SK-N-SH (cell line): ENCODE measurements at regions not wholly inside any gene's neighbourhood (a gene's known extent, or its start where the extent isn't known, plus 50 kb on each side); places are given as distances from the start of the nearest gene placed in this dataset.

Experiments used
- CTCF ChIA-PET: fragments of 300-600, 350-600 bp; formaldehyde crosslinking; extraction: SDS; loops from one replicate; lab custom pipeline; 2021; lab: Yijun Ruan, JAX
- POLR2A ChIA-PET: fragments of 350-600 bp; sonication (Branson Sonifier 250); formaldehyde crosslinking; extraction: SDS; loops from one replicate; lab custom pipeline; 2020; ENCODE audit warnings: antibody characterized with exemption, inconsistent platforms; lab: Yijun Ruan, JAX
- DNase-seq: peaks from one replicate; pipeline ENCODE4 v3.0.0; 2012
- H2AFZ ChIP-seq: fragments of 200-600 bp; sonication (generic); 2 replicates; pipeline ENCODE4 v1.8.1; 2016; ENCODE audit warnings: antibody characterized with exemption, mild to moderate bottlenecking, low read depth
- H3F3A ChIP-seq: fragments of 200-600 bp; sonication (generic); replicated peaks from 2 replicates; pipeline ENCODE3; 2016; ENCODE audit warnings: antibody characterized with exemption, mild to moderate bottlenecking; ENCODE audit not compliant: insufficient read depth
- H3K27ac ChIP-seq, 2 experiments: fragments of 200-500 bp in 1 of 2; fragments of 200-600 bp in 1 of 2; sonication (Bioruptor generic) in 1 of 2; sonication (generic), shearing (Covaris generic) in 1 of 2; 2 replicates each; pipeline versions ENCODE4 v1.5.1 to v1.6.1; 2014 to 2016; ENCODE audit warnings: low read depth in 2 of 2, inconsistent platforms in 1 of 2, low read length in 1 of 2, mild to moderate bottlenecking in 1 of 2, mixed read lengths in 1 of 2
- H3K27me3 ChIP-seq: fragments of 200-600 bp; sonication (generic), shearing (Covaris generic); 2 replicates; pipeline ENCODE4 v1.6.1; 2016; ENCODE audit warnings: mixed run types; ENCODE audit not compliant: insufficient read depth
- H3K36me3 ChIP-seq, 2 experiments: fragments of 200-500 bp in 1 of 2; fragments of 200-600 bp in 1 of 2; sonication (Bioruptor generic) in 1 of 2; sonication (generic) in 1 of 2; replicated peaks in 1 of 2; 2 replicates each; pipeline versions ENCODE3 to v1.5.1; 2014 to 2016; ENCODE audit warnings: low read length in 1 of 2, mild to moderate bottlenecking in 1 of 2; ENCODE audit not compliant: insufficient read depth in 2 of 2, control insufficient read depth in 1 of 2
- H3K4me1 ChIP-seq, 2 experiments: fragments of 200-500 bp in 1 of 2; fragments of 200-600 bp in 1 of 2; sonication (Bioruptor generic) in 1 of 2; sonication (generic), shearing (Covaris generic) in 1 of 2; 2 replicates each; pipeline versions ENCODE4 v1.5.1 to v1.6.1; 2014 to 2016; ENCODE audit warnings: low read depth in 1 of 2, low read length in 1 of 2, mixed run types in 1 of 2; ENCODE audit not compliant: insufficient read depth in 2 of 2, control insufficient read depth in 1 of 2
- H3K4me2 ChIP-seq: fragments of 200-600 bp; sonication (generic), shearing (Covaris generic); 2 replicates; pipeline ENCODE4 v1.6.1; 2017; ENCODE audit warnings: mixed run types
- H3K4me3 ChIP-seq, 2 experiments: fragments of 200-500 bp in 1 of 2; fragments of 200-600 bp in 1 of 2; sonication (Bioruptor generic) in 1 of 2; sonication (generic), shearing (Covaris generic) in 1 of 2; 2 replicates each; pipeline versions ENCODE4 v1.5.1 to v1.8.1; 2014 to 2016; ENCODE audit warnings: low read depth in 2 of 2, inconsistent platforms in 1 of 2, low read length in 1 of 2, mild to moderate bottlenecking in 1 of 2, mixed read lengths in 1 of 2, moderate library complexity in 1 of 2
- H3K79me2 ChIP-seq: fragments of 200-600 bp; sonication (generic); 2 replicates; pipeline ENCODE4 v1.8.1; 2017; ENCODE audit warnings: mild to moderate bottlenecking; ENCODE audit not compliant: insufficient read depth
- H3K9ac ChIP-seq: fragments of 200-600 bp; sonication (generic); 2 replicates; pipeline ENCODE4 v1.6.1; 2017; ENCODE audit warnings: mixed run types
- H3K9me2 ChIP-seq: fragments of 200-600 bp; sonication (generic); 2 replicates; pipeline ENCODE4 v1.6.1; 2017; ENCODE audit warnings: mixed run types
- H3K9me3 ChIP-seq: fragments of 200-600 bp; sonication (generic); 2 replicates; pipeline ENCODE4 v1.6.1; 2017; ENCODE audit warnings: mixed run types, mild to moderate bottlenecking, moderate library complexity
- H4K20me1 ChIP-seq: fragments of 200-600 bp; sonication (generic); 2 replicates; pipeline ENCODE4 v1.6.1; 2017; ENCODE audit warnings: mild to moderate bottlenecking, mixed run types; ENCODE audit not compliant: insufficient read depth
- ELF1 ChIP-seq: IDR thresholded peaks from 2 replicates; pipeline ENCODE4 v1.4.0; 2012
- EZH2phosphoT487 ChIP-seq: fragments of 200-600 bp; sonication (generic); IDR thresholded peaks from 2 replicates; pipeline ENCODE4 v1.6.1; 2017; ENCODE audit warnings: low read depth, mixed run types, mild to moderate bottlenecking, antibody characterized with exemption, moderate library complexity, borderline replicate concordance
- FOXJ3 ChIP-seq: sonication (generic); formaldehyde crosslinking; IDR thresholded peaks from 2 replicates; pipeline ENCODE4 v1.5.1; 2020; ENCODE audit warnings: mild to moderate bottlenecking, missing genetic modification reagents
- GABPA ChIP-seq: IDR thresholded peaks from 2 replicates; pipeline ENCODE4 v1.4.0; 2012; ENCODE audit warnings: low read depth, mild to moderate bottlenecking
- GATA2 ChIP-seq: sonication (generic); formaldehyde crosslinking; IDR thresholded peaks from 2 replicates; pipeline ENCODE4 v1.5.0; 2020; ENCODE audit warnings: mild to moderate bottlenecking, missing genetic modification reagents
- JUND ChIP-seq: IDR thresholded peaks from 2 replicates; pipeline ENCODE4 v1.4.0; 2012
- MXI1 ChIP-seq: IDR thresholded peaks from 2 replicates; pipeline ENCODE4 v1.6.1; 2012; ENCODE audit warnings: mild to moderate bottlenecking, low read depth, low read length, improper control_type of control experiment
- NFIC ChIP-seq: IDR thresholded peaks from 2 replicates; pipeline ENCODE4 v1.4.0; 2012; ENCODE audit warnings: borderline replicate concordance
- NRF1 ChIP-seq: IDR thresholded peaks from 2 replicates; pipeline ENCODE4 v1.6.1; 2012; ENCODE audit warnings: low read depth, mild to moderate bottlenecking, low read length
- POLR2AphosphoS5 ChIP-seq: IDR thresholded peaks from 2 replicates; pipeline ENCODE4 v1.6.1; 2012; ENCODE audit warnings: low read depth, low read length
- RCOR1 ChIP-seq: fragments of 150-350 bp; IDR thresholded peaks from 2 replicates; pipeline ENCODE4 v1.6.1; 2017; ENCODE audit warnings: antibody characterized with exemption, low read length
- RXRA ChIP-seq: IDR thresholded peaks from 2 replicates; pipeline ENCODE4 v1.4.0; 2012; ENCODE audit warnings: low read depth, mild to moderate bottlenecking, borderline replicate concordance
- SIN3A ChIP-seq: IDR thresholded peaks from 2 replicates; pipeline ENCODE4 v1.6.1; 2012; ENCODE audit warnings: low read depth, mild to moderate bottlenecking, low read length, moderate library complexity, borderline replicate concordance
- SMC3 ChIP-seq: IDR thresholded peaks from 2 replicates; pipeline ENCODE4 v1.6.1; 2012; ENCODE audit warnings: low read depth, low read length, improper control_type of control experiment
- TAF1 ChIP-seq: IDR thresholded peaks from 2 replicates; pipeline ENCODE4 v1.6.1; 2012; ENCODE audit warnings: low read depth, mild to moderate bottlenecking, low read length, moderate library complexity, borderline replicate concordance
- TCF12 ChIP-seq: IDR thresholded peaks from 2 replicates; pipeline ENCODE4 v1.4.0; 2012
- TEAD4 ChIP-seq: IDR thresholded peaks from 2 replicates; pipeline ENCODE4 v1.4.0; 2012; ENCODE audit warnings: mild to moderate bottlenecking, borderline replicate concordance; ENCODE audit not compliant: insufficient read depth
- YY1 ChIP-seq: IDR thresholded peaks from 2 replicates; pipeline ENCODE4 v1.4.0; 2012; ENCODE audit warnings: low read depth, mild to moderate bottlenecking
- WGBS: methylation state at CpG from one replicate; pipeline ENCODE4 v1.1.6; 2017; ENCODE audit warnings: low lambda C conversion rate; 5-methylcytosine and 5-hydroxymethylcytosine counted together
- TF ChIP-seq, protein P1 (sequence below): IDR thresholded peaks from 2 replicates; pipeline ENCODE4 v1.4.0; 2012; ENCODE audit warnings: low read depth, borderline replicate concordance
- TF ChIP-seq, protein P2 (sequence below): fragments of 150-350 bp; IDR thresholded peaks from 2 replicates; pipeline ENCODE4 v1.6.1; 2016; ENCODE audit warnings: mild to moderate bottlenecking, low read depth, low read length
- TF ChIP-seq, protein P3 (sequence below): fragments of 200-600 bp; sonication (generic); IDR thresholded peaks from 2 replicates; pipeline ENCODE4 v1.6.1; 2017; ENCODE audit warnings: antibody characterized with exemption, mild to moderate bottlenecking, moderate library complexity
- TF ChIP-seq, protein P4 (sequence below): IDR thresholded peaks from 2 replicates; pipeline ENCODE4; 2012
- TF ChIP-seq, protein P5 (sequence below): IDR thresholded peaks from 2 replicates; pipeline ENCODE4 v1.4.0; 2012; ENCODE audit warnings: low read depth

DNA sequence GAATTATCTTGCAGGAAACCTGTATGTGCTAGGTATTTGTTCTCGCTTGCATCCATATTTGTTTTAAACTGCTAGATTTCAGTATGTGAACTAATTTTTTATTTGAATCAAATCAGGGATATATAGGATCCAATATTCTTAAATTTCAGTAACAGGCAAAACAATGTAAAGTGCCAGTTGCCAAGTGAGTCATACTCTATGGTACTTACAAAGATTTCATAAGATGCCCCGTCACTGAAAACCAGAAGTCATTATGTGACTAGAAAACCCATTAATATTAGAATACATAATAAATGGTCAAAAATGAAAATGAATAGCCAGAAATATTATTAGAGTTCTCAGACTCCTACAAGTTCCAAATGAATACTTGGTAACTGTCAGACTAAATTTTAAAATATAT, 481.2 kb downstream of the TFAP2A start:
- ChIA-PET POLR2A (no interaction called here), CTCF (no interaction called here)
- TF ChIP-seq RCOR1 (no peak), SMC3 (no peak), ELF1 (no peak), GATA2 (CRISPR knock-in tag) (no peak), YY1 (no peak), EZH2phosphoT487 (no peak), GABPA (no peak), MXI1 (no peak), SIN3A (no peak)
- TF ChIP-seq, protein P1, sequence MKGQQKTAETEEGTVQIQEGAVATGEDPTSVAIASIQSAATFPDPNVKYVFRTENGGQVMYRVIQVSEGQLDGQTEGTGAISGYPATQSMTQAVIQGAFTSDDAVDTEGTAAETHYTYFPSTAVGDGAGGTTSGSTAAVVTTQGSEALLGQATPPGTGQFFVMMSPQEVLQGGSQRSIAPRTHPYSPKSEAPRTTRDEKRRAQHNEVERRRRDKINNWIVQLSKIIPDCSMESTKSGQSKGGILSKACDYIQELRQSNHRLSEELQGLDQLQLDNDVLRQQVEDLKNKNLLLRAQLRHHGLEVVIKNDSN = no peak
- TF ChIP-seq, protein P2, sequence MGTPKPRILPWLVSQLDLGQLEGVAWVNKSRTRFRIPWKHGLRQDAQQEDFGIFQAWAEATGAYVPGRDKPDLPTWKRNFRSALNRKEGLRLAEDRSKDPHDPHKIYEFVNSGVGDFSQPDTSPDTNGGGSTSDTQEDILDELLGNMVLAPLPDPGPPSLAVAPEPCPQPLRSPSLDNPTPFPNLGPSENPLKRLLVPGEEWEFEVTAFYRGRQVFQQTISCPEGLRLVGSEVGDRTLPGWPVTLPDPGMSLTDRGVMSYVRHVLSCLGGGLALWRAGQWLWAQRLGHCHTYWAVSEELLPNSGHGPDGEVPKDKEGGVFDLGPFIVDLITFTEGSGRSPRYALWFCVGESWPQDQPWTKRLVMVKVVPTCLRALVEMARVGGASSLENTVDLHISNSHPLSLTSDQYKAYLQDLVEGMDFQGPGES = no peak
- TF ChIP-seq, protein P3, sequence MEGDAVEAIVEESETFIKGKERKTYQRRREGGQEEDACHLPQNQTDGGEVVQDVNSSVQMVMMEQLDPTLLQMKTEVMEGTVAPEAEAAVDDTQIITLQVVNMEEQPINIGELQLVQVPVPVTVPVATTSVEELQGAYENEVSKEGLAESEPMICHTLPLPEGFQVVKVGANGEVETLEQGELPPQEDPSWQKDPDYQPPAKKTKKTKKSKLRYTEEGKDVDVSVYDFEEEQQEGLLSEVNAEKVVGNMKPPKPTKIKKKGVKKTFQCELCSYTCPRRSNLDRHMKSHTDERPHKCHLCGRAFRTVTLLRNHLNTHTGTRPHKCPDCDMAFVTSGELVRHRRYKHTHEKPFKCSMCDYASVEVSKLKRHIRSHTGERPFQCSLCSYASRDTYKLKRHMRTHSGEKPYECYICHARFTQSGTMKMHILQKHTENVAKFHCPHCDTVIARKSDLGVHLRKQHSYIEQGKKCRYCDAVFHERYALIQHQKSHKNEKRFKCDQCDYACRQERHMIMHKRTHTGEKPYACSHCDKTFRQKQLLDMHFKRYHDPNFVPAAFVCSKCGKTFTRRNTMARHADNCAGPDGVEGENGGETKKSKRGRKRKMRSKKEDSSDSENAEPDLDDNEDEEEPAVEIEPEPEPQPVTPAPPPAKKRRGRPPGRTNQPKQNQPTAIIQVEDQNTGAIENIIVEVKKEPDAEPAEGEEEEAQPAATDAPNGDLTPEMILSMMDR = no peak
- TF ChIP-seq, protein P4, sequence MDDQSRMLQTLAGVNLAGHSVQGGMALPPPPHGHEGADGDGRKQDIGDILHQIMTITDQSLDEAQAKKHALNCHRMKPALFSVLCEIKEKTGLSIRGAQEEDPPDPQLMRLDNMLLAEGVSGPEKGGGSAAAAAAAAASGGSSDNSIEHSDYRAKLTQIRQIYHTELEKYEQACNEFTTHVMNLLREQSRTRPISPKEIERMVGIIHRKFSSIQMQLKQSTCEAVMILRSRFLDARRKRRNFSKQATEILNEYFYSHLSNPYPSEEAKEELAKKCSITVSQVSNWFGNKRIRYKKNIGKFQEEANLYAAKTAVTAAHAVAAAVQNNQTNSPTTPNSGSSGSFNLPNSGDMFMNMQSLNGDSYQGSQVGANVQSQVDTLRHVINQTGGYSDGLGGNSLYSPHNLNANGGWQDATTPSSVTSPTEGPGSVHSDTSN = no peak

DNA sequence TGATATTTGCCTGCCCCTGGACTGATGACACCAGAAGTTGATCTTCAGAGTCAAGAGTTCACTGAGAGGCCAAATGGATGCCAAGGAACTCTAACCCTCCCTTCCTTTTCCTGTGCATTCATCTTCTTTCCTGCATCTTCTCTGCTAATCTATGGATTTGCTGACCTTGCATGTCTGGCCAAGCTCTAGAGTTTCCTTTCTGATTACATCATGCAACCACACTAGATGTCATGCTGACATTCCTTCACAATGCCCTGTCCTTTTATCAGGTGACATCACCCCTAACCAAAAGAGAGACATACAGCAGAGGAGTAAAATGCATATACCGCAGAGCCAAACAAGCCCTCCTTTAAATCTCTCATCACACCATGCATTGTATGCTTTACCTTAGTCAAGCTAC, 487.6 kb downstream of the TFAP2A start:
- WGBS = 20% methylated on average over 1 of the region's 1 CpG
- Histone ChIP-seq H3K27me3 (peaks cover under 1% of the 10 kb centered on the region; the same call in 1 of the 2 replicates), H3K4me3 (no peak overlapping the region), H3K9ac (no peak overlapping the region), H4K20me1 (no peaks in the 10 kb centered on the region), H3K27ac (no peak overlapping the region), H2AFZ (no peak overlapping the region), H3K9me3 (no peaks in the 10 kb centered on the region), H3F3A (no peaks in the 10 kb centered on the region), H3K4me1 (no peaks in the 10 kb centered on the region), H3K4me2 (no peak overlapping the region), H3K36me3 (no peaks in the 10 kb centered on the region), H3K9me2 (no peaks in the 10 kb centered on the region), H3K79me2 (no peaks in the 10 kb centered on the region)
- DNase-seq = no peak
- CTCF ChIA-PET = no interaction called here
- POLR2A ChIA-PET = no interaction called here
- TF ChIP-seq YY1 (no peak), TEAD4 (no peak), GATA2 (CRISPR knock-in tag) (no peak), TAF1 (no peak), SIN3A (no peak), RXRA (no peak), NRF1 (no peak), FOXJ3 (CRISPR knock-in tag) (no peak), SMC3 (no peak), NFIC (no peak), GABPA (no peak), POLR2AphosphoS5 (no peak), TCF12 (no peak), JUND (no peak)
- TF ChIP-seq, protein P3 = no peak
- TF ChIP-seq, protein P5, sequence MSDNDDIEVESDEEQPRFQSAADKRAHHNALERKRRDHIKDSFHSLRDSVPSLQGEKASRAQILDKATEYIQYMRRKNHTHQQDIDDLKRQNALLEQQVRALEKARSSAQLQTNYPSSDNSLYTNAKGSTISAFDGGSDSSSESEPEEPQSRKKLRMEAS = no peak

More for the DNA sequence above, 481.2 kb downstream of the TFAP2A start:
- no peak for DNase-seq
- H3K4me3 ChIP-seq = no peak overlapping the region
- no peak overlapping the region for H3K27ac ChIP-seq
- H2AFZ ChIP-seq = no peak overlapping the region
- H3K36me3 ChIP-seq = no peaks in the 10 kb centered on the region
- no peaks in the 10 kb centered on the region for H3K9me2 ChIP-seq
- no peaks in the 10 kb centered on the region for H3K9me3 ChIP-seq
- H3K27me3 ChIP-seq = peaks cover 17% of the 10 kb centered on the region; the same call in 1 of the 2 replicates
- no peaks in the 10 kb centered on the region for H3K79me2 ChIP-seq
- 7% methylated on average over 2 of the region's 2 CpGs for WGBS
- H3K4me2 ChIP-seq = no peak overlapping the region
- no peaks in the 10 kb centered on the region for H3K4me1 ChIP-seq
- no peaks in the 10 kb centered on the region for H3F3A ChIP-seq
- H4K20me1 ChIP-seq = no peaks in the 10 kb centered on the region
- no peak overlapping the region for H3K9ac ChIP-seq
